Esophagus squamous epithelium (tissue), 5 donors: ENCODE measurements at regions not wholly inside any gene's neighbourhood (a gene's known extent, or its start where the extent isn't known, plus 50 kb on each side); places are given as distances from the start of the nearest gene placed in this dataset.

Source experiments
- DNase-seq: peaks from one replicate; lab custom pipeline; 2025; lab: John Stamatoyannopoulos, UW
- H3K27ac ChIP-seq, 4 donors: fragments of 200-600 bp; sonication (generic); one replicate each; pipeline ENCODE4 v1.5.1; 2016 to 2019; ENCODE audit warnings: mild to moderate bottlenecking in 1 of 4
- H3K27me3 ChIP-seq, 4 donors: fragments of 200-600 bp; sonication (generic); 1 replicate in 3 of 4; 2 replicates in 1 of 4; pipeline versions ENCODE4 v1.5.1 to v1.6.0; 2017 to 2021; ENCODE audit warnings: antibody characterized with exemption in 1 of 4
- H3K36me3 ChIP-seq, 3 donors: fragments of 200-600 bp; sonication (generic); one replicate each; pipeline ENCODE4 v1.5.1; 2016 to 2019
- H3K4me1 ChIP-seq, 3 donors: fragments of 200-600 bp; sonication (generic); one replicate each; pipeline ENCODE4 v1.5.1; 2017 to 2019
- H3K4me3 ChIP-seq, 4 donors: fragments of 200-600 bp; sonication (generic); 1 replicate in 3 of 4; 2 replicates in 1 of 4; pipeline ENCODE4 v1.5.1; 2016 to 2019; ENCODE audit warnings: mild to moderate bottlenecking in 2 of 4, moderate library complexity in 1 of 4
- H3K9me3 ChIP-seq, 3 donors: fragments of 200-600 bp; sonication (generic); one replicate each; pipeline ENCODE4 v1.5.1; 2016 to 2019
- CTCF ChIP-seq, 6 experiments: fragments of 450-650 bp in 4 of 6; fragments of 200-600 bp in 2 of 6; sonication (generic) in 2 of 6; IDR thresholded peaks; one replicate each; pipeline ENCODE4 v1.5.1; 2016 to 2019; ENCODE audit warnings: antibody characterized with exemption in 6 of 6, mild to moderate bottlenecking in 4 of 6, moderate library complexity in 4 of 6
- POLR2A ChIP-seq, 4 donors: fragments of 450-650 bp; IDR thresholded peaks; one replicate each; pipeline ENCODE4 v1.6.1; 2017; ENCODE audit warnings: antibody characterized with exemption in 4 of 4, mild to moderate bottlenecking in 4 of 4, moderate library complexity in 3 of 4
- WGBS, 2 donors: methylation state at CpG; one replicate each; pipeline ENCODE4 v1.1.5; 2018; 5-methylcytosine and 5-hydroxymethylcytosine counted together
- intact Hi-C: fragments of 100-400 bp; cut with DNase I; formaldehyde crosslinking; loops from one replicate; pipeline ENCODE4 v1.15.0; 2022
- donor health status: DM: yes; HTN: yes; CAD: no.

GRCh38 chr15:100707229-100707628 is 104.8 kb downstream of the ASB7 start:
- Histone ChIP-seq H3K4me3 (no peak overlapping the region), H3K27ac (no peak overlapping the region), H3K36me3 (no peaks in the 10 kb centered on the region), H3K27me3 (no peaks in the 10 kb centered on the region), H3K4me1 (peaks cover 0 to 12% (median 1%) of the 10 kb centered on the region in 3 donors), H3K9me3 (no peaks in the 10 kb centered on the region)
- no peak for DNase-seq
- no peak for TF ChIP-seq CTCF (IDR thresholded peaks at IDR 0.05)
- no peak for TF ChIP-seq POLR2A (IDR thresholded peaks at IDR 0.05)
- intact Hi-C loops, result no loop called here
- 65 to 85% methylated on average over 2 to 4 of the region's 4 CpGs for WGBS, 2 donors

- intact Hi-C loops, result no loop called here
- H3K4me1 ChIP-seq, result peaks cover 3 to 29% (median 18%) of the 10 kb centered on the region in 3 donors
- H3K4me3 ChIP-seq, result no peak overlapping the region
- DNase-seq, result no peak
- no peaks in the 10 kb centered on the region for H3K9me3 ChIP-seq
- H3K27ac ChIP-seq, result no peak overlapping the region
- no peaks in the 10 kb centered on the region for H3K36me3 ChIP-seq
- WGBS, 2 donors, result 78 to 89% methylated on average over 3 of the region's 3 CpGs
- no peaks in the 10 kb centered on the region for H3K27me3 ChIP-seq
- TF ChIP-seq POLR2A (IDR thresholded peaks at IDR 0.05) (no peak), CTCF (IDR thresholded peaks at IDR 0.05) (no peak)
These were observed 106.5 kb downstream of the ASB7 start for GRCh38 chr15:100708916-100709315.

GRCh38 chr15:100710222-100710621 is 107.8 kb downstream of the ASB7 start:
- Histone ChIP-seq H3K4me3 (no peak overlapping the region), H3K9me3 (no peaks in the 10 kb centered on the region), H3K36me3 (no peaks in the 10 kb centered on the region), H3K27me3 (no peaks in the 10 kb centered on the region), H3K27ac (no peak overlapping the region), H3K4me1 (peaks cover 5 to 41% (median 19%) of the 10 kb centered on the region in 3 donors)
- 43 to 45% methylated on average over 2 of the region's 2 CpGs for WGBS, 2 donors
- no peak for DNase-seq
- TF ChIP-seq CTCF (IDR thresholded peaks at IDR 0.05), result no peak
- TF ChIP-seq POLR2A (IDR thresholded peaks at IDR 0.05), result no peak
- intact Hi-C loops, result no loop called here

GRCh38 chr15:100710744-100711515 is 108.5 kb downstream of the ASB7 start:
- intact Hi-C loops, result no loop called here
- Histone ChIP-seq H3K9me3 (no peaks in the 10 kb centered on the region), H3K27ac (peak overlapping the region in 3 of 4 donors; percentile 66 to 80 (median 79))

More at GRCh38 chr15:100710744-100711515, 108.5 kb downstream of the ASB7 start:
- Histone ChIP-seq H3K4me1 (peaks cover 5 to 48% (median 21%) of the 10 kb centered on the region in 3 donors), H3K27me3 (no peaks in the 10 kb centered on the region), H3K36me3 (no peaks in the 10 kb centered on the region), H3K4me3 (no peak overlapping the region)
- TF ChIP-seq CTCF (IDR thresholded peaks at IDR 0.05) (no peak), POLR2A (IDR thresholded peaks at IDR 0.05) (no peak)
- no peak for DNase-seq
- WGBS, 2 donors, result 83 to 94% methylated on average over 11 to 12 of the region's 16 CpGs
